ENCODE measurements at regions not wholly inside any gene's neighbourhood (a gene's known extent, or its start where the extent isn't known, plus 50 kb on each side); places are given as distances from the start of the nearest gene placed in this dataset.

DNA sequence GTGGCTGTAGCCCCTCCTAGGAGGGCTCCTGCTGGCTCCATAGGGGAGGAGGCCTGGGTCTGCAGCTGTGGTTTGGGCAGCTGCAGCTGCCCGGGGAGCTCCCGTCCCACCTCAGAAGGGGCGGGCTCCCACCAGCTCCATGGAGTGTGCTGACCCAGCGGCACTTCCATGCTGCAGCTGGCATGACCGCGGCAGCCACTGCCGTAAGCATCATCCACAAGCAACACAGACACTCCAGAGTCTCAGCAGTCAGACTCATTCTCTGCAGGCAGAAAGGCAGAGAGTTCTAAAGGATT lies 660.1 kb upstream of the RAB6C start:
- Histone ChIP-seq H3K27ac (ENCODE audit: low read depth, low read length) (no peak overlapping the region), H3K27me3 (ENCODE audit: control insufficient read depth, insufficient read depth, low read length) (no peaks in the 10 kb centered on the region), H3K4me3 (ENCODE audit: low read depth, low read length) (no peak overlapping the region), H3K9me3 (ENCODE audit: control insufficient read depth, insufficient read depth, low read length) (peaks cover 40% of the 10 kb centered on the region)
- DNase-seq (ENCODE audit: low read depth, low spot score): no peak
- ChIA-PET POLR2A (no interaction called here), CTCF (no interaction called here)
- no peak for TF ChIP-seq CTCF (IDR thresholded peaks at IDR 0.05; ENCODE audit: low read depth, low read length)

DNA sequence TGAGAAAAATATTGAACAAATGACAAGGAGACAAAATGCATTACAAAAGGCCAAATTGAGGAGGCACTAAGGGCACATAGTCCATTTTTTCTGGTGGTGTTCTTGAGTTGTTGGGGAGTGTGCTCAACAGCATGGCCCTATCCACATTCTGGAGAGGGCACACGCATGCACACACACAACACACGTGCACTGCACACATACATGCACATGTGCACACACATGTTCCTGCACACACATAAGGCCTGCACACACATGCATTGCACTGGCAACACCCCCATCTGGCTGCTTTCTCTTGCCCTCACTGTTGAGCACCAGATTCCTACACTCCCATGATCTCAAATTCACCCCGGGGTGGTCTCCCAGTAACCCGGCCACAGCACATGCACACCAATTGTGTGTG lies 659.2 kb upstream of the RAB6C start:
- H3K4me3 ChIP-seq (ENCODE audit: low read depth, low read length): no peak overlapping the region
- peaks cover 33% of the 10 kb centered on the region for H3K9me3 ChIP-seq (ENCODE audit: control insufficient read depth, insufficient read depth, low read length)
- no peak for DNase-seq (ENCODE audit: low read depth, low spot score)
- ChIA-PET POLR2A (no interaction called here), CTCF (no interaction called here)
- H3K27ac ChIP-seq (ENCODE audit: low read depth, low read length): no peak overlapping the region
- TF ChIP-seq CTCF (IDR thresholded peaks at IDR 0.05; ENCODE audit: low read depth, low read length): no peak
- H3K27me3 ChIP-seq (ENCODE audit: control insufficient read depth, insufficient read depth, low read length): no peaks in the 10 kb centered on the region

- TF ChIP-seq CTCF (IDR thresholded peaks at IDR 0.05; ENCODE audit: low read depth, low read length): no peak
- DNase-seq (ENCODE audit: low read depth, low spot score): no peak
- ChIA-PET CTCF (no interaction called here), POLR2A (no interaction called here)
- Histone ChIP-seq H3K4me3 (ENCODE audit: low read depth, low read length) (no peak overlapping the region), H3K27me3 (ENCODE audit: control insufficient read depth, insufficient read depth, low read length) (no peaks in the 10 kb centered on the region), H3K27ac (ENCODE audit: low read depth, low read length) (no peak overlapping the region), H3K9me3 (ENCODE audit: control insufficient read depth, insufficient read depth, low read length) (peaks cover 22% of the 10 kb centered on the region)
Measured at GRCh38 chr2:129324349-129324748, 655.1 kb upstream of the RAB6C start.

- DNase-seq (ENCODE audit: low read depth, low spot score): no peak
- Histone ChIP-seq H3K27ac (ENCODE audit: low read depth, low read length) (no peak overlapping the region), H3K4me3 (ENCODE audit: low read depth, low read length) (no peak overlapping the region), H3K27me3 (ENCODE audit: control insufficient read depth, insufficient read depth, low read length) (no peaks in the 10 kb centered on the region), H3K9me3 (ENCODE audit: control insufficient read depth, insufficient read depth, low read length) (peaks cover 18% of the 10 kb centered on the region)
- ChIA-PET POLR2A (no interaction called here), CTCF (no interaction called here)
- TF ChIP-seq CTCF (IDR thresholded peaks at IDR 0.05; ENCODE audit: low read depth, low read length): no peak
Measured at GRCh38 chr2:129325151-129325550, 654.3 kb upstream of the RAB6C start.

- no peak for TF ChIP-seq CTCF (IDR thresholded peaks at IDR 0.05; ENCODE audit: low read depth, low read length)
- Histone ChIP-seq H3K4me3 (ENCODE audit: low read depth, low read length) (no peak overlapping the region), H3K27me3 (ENCODE audit: control insufficient read depth, insufficient read depth, low read length) (no peaks in the 10 kb centered on the region), H3K27ac (ENCODE audit: low read depth, low read length) (no peak overlapping the region), H3K9me3 (ENCODE audit: control insufficient read depth, insufficient read depth, low read length) (peaks cover 29% of the 10 kb centered on the region)
- ChIA-PET POLR2A (no interaction called here), CTCF (no interaction called here)
- DNase-seq (ENCODE audit: low read depth, low spot score): no peak
Measured at GRCh38 chr2:129329574-129329973, 649.9 kb upstream of the RAB6C start.

All from AG04450 (cell line).